ENCODE measurements at regions not wholly inside any gene's neighbourhood (a gene's known extent, or its start where the extent isn't known, plus 50 kb on each side); places are given as distances from the start of the nearest gene placed in this dataset.

- no peaks in the 10 kb centered on the region for H3K23me2 ChIP-seq (ENCODE audit: low read depth, low read length)
- H4K20me1 ChIP-seq (replicated peaks in 1 of 2; ENCODE audit: control insufficient read depth in 1 of 2, insufficient read depth in 2 of 2, low read length in 2 of 2), result peaks cover 0 to 3% of the 10 kb centered on the region in 2 experiments
- no peak for DNase-seq (ENCODE audit: low read depth in 1 of 2, low spot score in 2 of 2)
- no peak overlapping the region for H2BK20ac ChIP-seq (ENCODE audit: low read length)
- no peak overlapping the region for H3K4ac ChIP-seq (replicated peaks; ENCODE audit: insufficient read length, low read depth, low read length)
- H3K36me3 ChIP-seq (ENCODE audit: control insufficient read depth in 2 of 4, insufficient read depth in 4 of 4, low read length in 3 of 4), result no peaks in the 10 kb centered on the region
- H3K18ac ChIP-seq (ENCODE audit: extremely low read depth, low read length), result no peak overlapping the region
- peaks cover 0 to 4% (median 0%) of the 10 kb centered on the region in 4 experiments; a peak in 1 of 7 replicates for H3K27me3 ChIP-seq (replicated peaks in 1 of 4; ENCODE audit: control insufficient read depth in 3 of 4, extremely low read depth in 1 of 4, insufficient read depth in 3 of 4, low read length in 3 of 4)
- no peaks in the 10 kb centered on the region for H3K4me1 ChIP-seq (replicated peaks in 1 of 4; ENCODE audit: control insufficient read depth in 3 of 4, insufficient read depth in 4 of 4, low read length in 3 of 4)
- no peaks in the 10 kb centered on the region for H3K79me2 ChIP-seq (ENCODE audit: control insufficient read depth in 1 of 2, insufficient read depth in 2 of 2, low read length in 2 of 2)
- no peak overlapping the region for H2BK15ac ChIP-seq (ENCODE audit: low read length)
- no peaks in the 10 kb centered on the region for H3K9me3 ChIP-seq (ENCODE audit: insufficient read depth in 2 of 2, low read depth in 1 of 2, low read length in 1 of 2)
- H3K4me3 ChIP-seq (ENCODE audit: extremely low read depth in 1 of 4, insufficient read depth in 2 of 4, low read depth in 3 of 4, low read length in 4 of 4), result no peak overlapping the region
- H3K56ac ChIP-seq (replicated peaks; ENCODE audit: insufficient read length, low read depth, low read length), result no peak overlapping the region
- H3K14ac ChIP-seq (ENCODE audit: insufficient read length), result no peak overlapping the region
- FAIRE-seq, result no peak
- H2BK120ac ChIP-seq (replicated peaks; ENCODE audit: low read depth, low read length), result no peak overlapping the region
- no peak overlapping the region for H2AK5ac ChIP-seq (ENCODE audit: low read depth, low read length)
- 83% methylated on average over 6 of the region's 6 CpGs; no CpG with 5 or more reads in 1 of the 2 experiments for WGBS, 2 experiments (ENCODE audit: extremely low coverage in 1 of 2, insufficient coverage in 1 of 2, insufficient read length in 1 of 2, insufficient replicate concordance in 2 of 2, low coverage in 1 of 2, low lambda C conversion rate in 2 of 2, missing lambda C conversion rate in 1 of 2)
- ChIA-PET POLR2A (ENCODE audit: partially characterized antibody) (no interaction called here), CTCF (ENCODE audit: partially characterized antibody) (interaction anchor here (1.0 to 2.3 kb wide), 6 partner anchors 9 to 131 kb away, joined by 3 to 9 read pairs (median 3); no protein-coding TSS in a partner anchor)
- H4K5ac ChIP-seq (ENCODE audit: insufficient read length, low read depth, low read length), result no peak overlapping the region
- H2BK5ac ChIP-seq (ENCODE audit: low read depth, low read length), result no peak overlapping the region
- no peak overlapping the region for H3K4me2 ChIP-seq (ENCODE audit: insufficient read depth in 1 of 2, low read depth in 2 of 2, low read length in 2 of 2)
- no peak overlapping the region for H3K23ac ChIP-seq (ENCODE audit: insufficient read length)
- no peak overlapping the region for H2AFZ ChIP-seq (ENCODE audit: low read length)
- no peak overlapping the region for H3K27ac ChIP-seq (ENCODE audit: low read depth, low read length)
- H2BK12ac ChIP-seq (ENCODE audit: low read depth, low read length), result no peak overlapping the region
- H3K9ac ChIP-seq (replicated peaks in 1 of 4; ENCODE audit: extremely low read depth in 1 of 4, low read depth in 3 of 4, low read length in 3 of 4), result no peak overlapping the region
- H3K79me1 ChIP-seq (ENCODE audit: low read depth, low read length), result no peaks in the 10 kb centered on the region
- no peak overlapping the region for H4K8ac ChIP-seq (ENCODE audit: extremely low read depth, insufficient read depth, low read length)
- no peak overlapping the region for H4K91ac ChIP-seq (replicated peaks; ENCODE audit: insufficient read length, low read length)
- TF ChIP-seq CBX8 (IDR thresholded peaks at IDR 0.05; ENCODE audit: borderline replicate concordance, low read depth, low read length) (no peak), HDAC6 (IDR thresholded peaks at IDR 0.05; ENCODE audit: low read depth, low read length) (no peak), POU5F1 (IDR thresholded peaks at IDR 0.05; ENCODE audit: low read depth, low read length) (no peak), YY1 (IDR thresholded peaks at IDR 0.05; ENCODE audit: low read depth, low read length) (no peak), KDM5A (IDR thresholded peaks at IDR 0.05; ENCODE audit: low read length) (no peak), SUZ12 (IDR thresholded peaks at IDR 0.05; ENCODE audit: low read length) (no peak), SP4 (IDR thresholded peaks at IDR 0.05; ENCODE audit: low read length) (no peak), CHD1 (IDR thresholded peaks at IDR 0.05; ENCODE audit: low read depth, low read length) (no peak), CHD2 (IDR thresholded peaks at IDR 0.05; ENCODE audit: low read length) (no peak), SIN3A (conservative IDR thresholded peaks at IDR 0.05 in 1 of 2, IDR thresholded peaks at IDR 0.05 in 1 of 2; ENCODE audit: low read depth in 1 of 2, low read length in 2 of 2) (no peak), E2F6 (IDR thresholded peaks at IDR 0.05) (no peak), SP2 (IDR thresholded peaks at IDR 0.05; ENCODE audit: low read length) (no peak), RAD21 (IDR thresholded peaks at IDR 0.05 in 1 of 2, conservative IDR thresholded peaks at IDR 0.05 in 1 of 2; ENCODE audit: low read depth in 2 of 2, low read length in 2 of 2) (no peak)
Observed at GRCh38 chr9:38153152-38153909, 84.3 kb upstream of the SHB start.

All from H1 (cell line).